ENCODE measurements at regions not wholly inside any gene's neighbourhood (a gene's known extent, or its start where the extent isn't known, plus 50 kb on each side); places are given as distances from the start of the nearest gene placed in this dataset.

GRCh38 chr20:22418738-22419137, 165.6 kb downstream of the FOXA2 start:
- H3K4me3 ChIP-seq (ENCODE audit: low read depth, low read length) = no peak overlapping the region
- TF ChIP-seq CTCF (conservative IDR thresholded peaks at IDR 0.05; ENCODE audit: low read depth, low read length) = no peak
- no peak for DNase-seq (ENCODE audit: low read depth)

- no peak overlapping the region for H3K4me3 ChIP-seq (ENCODE audit: low read depth, low read length)
- TF ChIP-seq CTCF (conservative IDR thresholded peaks at IDR 0.05; ENCODE audit: low read depth, low read length) = no peak
- DNase-seq (ENCODE audit: low read depth) = no peak
These were observed 170.0 kb downstream of the FOXA2 start for GRCh38 chr20:22414305-22414742.

- no peak for TF ChIP-seq CTCF (conservative IDR thresholded peaks at IDR 0.05; ENCODE audit: low read depth, low read length)
- DNase-seq (ENCODE audit: low read depth) = no peak
- H3K4me3 ChIP-seq (ENCODE audit: low read depth, low read length) = no peak overlapping the region
These were observed 171.1 kb downstream of the FOXA2 start for GRCh38 chr20:22412977-22413868.

GRCh38 chr20:22411627-22412450, 172.5 kb downstream of the FOXA2 start:
- no peak overlapping the region for H3K4me3 ChIP-seq (ENCODE audit: low read depth, low read length)
- no peak for TF ChIP-seq CTCF (conservative IDR thresholded peaks at IDR 0.05; ENCODE audit: low read depth, low read length)
- no peak for DNase-seq (ENCODE audit: low read depth)

GRCh38 chr20:22411286-22411626, 173.1 kb downstream of the FOXA2 start:
- no peak for DNase-seq (ENCODE audit: low read depth)

GRCh38 chr20:22410556-22411130, 173.7 kb downstream of the FOXA2 start:
- no peak for TF ChIP-seq CTCF (conservative IDR thresholded peaks at IDR 0.05; ENCODE audit: low read depth, low read length)
- no peak for DNase-seq (ENCODE audit: low read depth)
- no peak overlapping the region for H3K4me3 ChIP-seq (ENCODE audit: low read depth, low read length)

More at GRCh38 chr20:22411286-22411626, 173.1 kb downstream of the FOXA2 start:
- no peak for TF ChIP-seq CTCF (conservative IDR thresholded peaks at IDR 0.05; ENCODE audit: low read depth, low read length)
- H3K4me3 ChIP-seq (ENCODE audit: low read depth, low read length) = no peak overlapping the region
